ENCODE measurements at regions not wholly inside any gene's neighbourhood (a gene's known extent, or its start where the extent isn't known, plus 50 kb on each side); places are given as distances from the start of the nearest gene placed in this dataset.

DNA sequence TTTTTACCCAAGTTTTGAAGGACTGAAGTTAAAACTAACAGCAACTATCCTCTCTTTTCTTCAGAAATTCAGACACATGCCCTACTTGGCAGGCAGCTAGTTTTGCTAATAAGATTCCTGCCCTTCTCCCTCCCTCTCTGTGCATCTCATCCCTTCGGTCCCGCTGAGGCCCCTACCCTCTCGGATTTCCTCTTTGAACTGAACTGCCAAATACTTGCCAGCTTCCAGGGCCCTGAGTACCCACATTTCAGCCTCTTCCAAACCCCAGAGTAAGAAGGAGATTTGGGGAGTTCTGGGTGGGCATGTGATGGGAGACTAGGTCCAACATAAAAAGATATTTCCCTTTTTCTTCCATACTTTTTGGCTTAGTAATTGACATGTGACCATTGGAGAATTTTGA lies 116.5 kb upstream of the JUN start:
- Histone ChIP-seq H3K36me3 (ENCODE audit: control insufficient read depth in 5 of 5, insufficient read depth in 5 of 5, low read length in 5 of 5) (no peaks in the 10 kb centered on the region), H3K9ac (ENCODE audit: low read length in 5 of 5) (peak overlapping the region in 3 of 5 donors; percentile 19 to 48 (median 42)), H3K27ac (ENCODE audit: low read depth, low read length) (peak overlapping the region; percentile 96), H3K27me3 (ENCODE audit: control insufficient read depth in 5 of 5, insufficient read depth in 4 of 5, low read length in 5 of 5) (no peaks in the 10 kb centered on the region), H3K9me3 (ENCODE audit: control insufficient read depth in 5 of 5, low read length in 5 of 5) (no peaks in the 10 kb centered on the region), H3K4me1 (ENCODE audit: control insufficient read depth in 5 of 5, insufficient read depth in 5 of 5, low read length in 5 of 5) (peaks cover 19 to 70% (median 63%) of the 10 kb centered on the region in 5 donors), H3K4me3 (ENCODE audit: low read depth in 1 of 5, low read length in 5 of 5) (no peak overlapping the region)

DNA sequence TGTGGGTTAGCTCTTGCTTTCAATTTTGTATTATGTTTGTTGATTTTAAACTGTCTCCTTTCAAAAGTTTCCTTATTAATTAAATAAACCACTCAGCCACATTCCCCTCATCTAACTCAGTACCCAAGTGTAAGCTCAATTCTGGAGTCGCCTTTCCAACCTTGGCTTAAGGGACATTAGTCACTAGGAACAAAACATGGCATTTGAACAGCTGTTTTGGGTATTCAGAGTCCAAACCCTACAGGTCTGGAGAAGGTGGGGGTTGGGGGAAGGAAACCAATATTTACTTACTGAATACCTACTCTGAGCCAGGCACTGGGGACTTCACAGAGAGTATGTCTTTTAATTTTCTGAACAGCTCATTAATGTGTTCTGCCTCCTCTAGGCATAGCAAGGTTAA lies 117.2 kb upstream of the JUN start:
- peaks cover 14 to 64% (median 57%) of the 10 kb centered on the region in 5 donors for H3K4me1 ChIP-seq (ENCODE audit: control insufficient read depth in 5 of 5, insufficient read depth in 5 of 5, low read length in 5 of 5)
- no peaks in the 10 kb centered on the region for H3K36me3 ChIP-seq (ENCODE audit: control insufficient read depth in 5 of 5, insufficient read depth in 5 of 5, low read length in 5 of 5)
- peak overlapping the region; percentile 96 for H3K27ac ChIP-seq (ENCODE audit: low read depth, low read length)
- H3K9me3 ChIP-seq (ENCODE audit: control insufficient read depth in 5 of 5, low read length in 5 of 5): no peaks in the 10 kb centered on the region
- no peak overlapping the region for H3K9ac ChIP-seq (ENCODE audit: low read length in 5 of 5)
- no peak overlapping the region for H3K4me3 ChIP-seq (ENCODE audit: low read depth in 1 of 5, low read length in 5 of 5)
- no peaks in the 10 kb centered on the region for H3K27me3 ChIP-seq (ENCODE audit: control insufficient read depth in 5 of 5, insufficient read depth in 4 of 5, low read length in 5 of 5)

DNA sequence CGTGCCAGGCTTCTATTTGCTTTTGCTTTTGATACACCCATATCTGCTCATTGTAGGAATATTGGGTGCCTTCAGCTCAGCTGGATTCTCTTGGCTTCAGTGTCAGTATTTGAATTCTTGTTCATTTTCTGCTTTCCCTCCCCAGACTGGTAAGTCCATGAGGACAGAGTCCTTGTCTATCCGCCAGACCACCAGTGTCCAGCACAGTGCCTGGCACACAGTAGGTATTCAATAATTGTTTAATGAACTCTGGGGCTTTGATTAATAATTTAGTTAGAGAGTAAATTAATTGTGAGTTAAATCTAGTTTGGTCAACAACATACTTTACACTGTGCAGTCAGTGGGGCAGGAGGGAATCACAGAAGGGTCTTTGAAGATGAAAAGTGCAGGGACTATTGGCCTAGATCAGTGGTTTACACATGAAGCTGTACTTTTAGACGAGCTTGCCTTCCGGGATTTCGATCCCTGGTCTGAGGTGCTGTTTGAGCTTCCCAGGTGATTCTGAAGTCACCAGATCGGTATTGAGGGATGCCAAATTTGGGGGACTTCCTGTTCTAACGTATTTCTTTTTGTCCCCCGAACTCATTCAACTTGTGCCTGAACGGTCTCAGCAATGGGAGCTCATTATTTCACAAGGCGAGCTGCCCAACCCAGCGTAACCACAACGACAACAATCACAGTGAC lies 119.1 kb upstream of the JUN start:
- peak overlapping the region; percentile 96 for H3K27ac ChIP-seq (ENCODE audit: low read depth, low read length)
- peak overlapping the region; percentile 55 to 83 (median 70) for H3K4me3 ChIP-seq (ENCODE audit: low read depth in 1 of 5, low read length in 5 of 5)
- H3K36me3 ChIP-seq (ENCODE audit: control insufficient read depth in 5 of 5, insufficient read depth in 5 of 5, low read length in 5 of 5): no peaks in the 10 kb centered on the region
- no peaks in the 10 kb centered on the region for H3K9me3 ChIP-seq (ENCODE audit: control insufficient read depth in 5 of 5, low read length in 5 of 5)
- no peaks in the 10 kb centered on the region for H3K27me3 ChIP-seq (ENCODE audit: control insufficient read depth in 5 of 5, insufficient read depth in 4 of 5, low read length in 5 of 5)
- peaks cover 4 to 45% (median 38%) of the 10 kb centered on the region in 5 donors for H3K4me1 ChIP-seq (ENCODE audit: control insufficient read depth in 5 of 5, insufficient read depth in 5 of 5, low read length in 5 of 5)
- peak overlapping the region; percentile 47 to 97 (median 72) for H3K9ac ChIP-seq (ENCODE audit: low read length in 5 of 5)

GRCh38 chr1:58903514-58904298 lies 119.9 kb upstream of the JUN start:
- Histone ChIP-seq H3K36me3 (ENCODE audit: control insufficient read depth in 5 of 5, insufficient read depth in 5 of 5, low read length in 5 of 5) (no peaks in the 10 kb centered on the region), H3K27me3 (ENCODE audit: control insufficient read depth in 5 of 5, insufficient read depth in 4 of 5, low read length in 5 of 5) (no peaks in the 10 kb centered on the region), H3K4me1 (ENCODE audit: control insufficient read depth in 5 of 5, insufficient read depth in 5 of 5, low read length in 5 of 5) (peaks cover 4 to 39% (median 37%) of the 10 kb centered on the region in 5 donors), H3K9ac (ENCODE audit: low read length in 5 of 5) (peak overlapping the region; percentile 72 to 97 (median 85)), H3K4me3 (ENCODE audit: low read depth in 1 of 5, low read length in 5 of 5) (peak overlapping the region; percentile 55 to 83 (median 70)), H3K9me3 (ENCODE audit: control insufficient read depth in 5 of 5, low read length in 5 of 5) (no peaks in the 10 kb centered on the region), H3K27ac (ENCODE audit: low read depth, low read length) (peak overlapping the region; percentile 96)

- Histone ChIP-seq H3K27me3 (ENCODE audit: control insufficient read depth in 5 of 5, insufficient read depth in 4 of 5, low read length in 5 of 5) (no peaks in the 10 kb centered on the region), H3K9me3 (ENCODE audit: control insufficient read depth in 5 of 5, low read length in 5 of 5) (no peaks in the 10 kb centered on the region), H3K36me3 (ENCODE audit: control insufficient read depth in 5 of 5, insufficient read depth in 5 of 5, low read length in 5 of 5) (no peaks in the 10 kb centered on the region), H3K9ac (ENCODE audit: low read length in 5 of 5) (peak overlapping the region; percentile 70 to 85 (median 79)), H3K4me3 (ENCODE audit: low read depth in 1 of 5, low read length in 5 of 5) (peak overlapping the region; percentile 43 to 70 (median 65)), H3K4me1 (ENCODE audit: control insufficient read depth in 5 of 5, insufficient read depth in 5 of 5, low read length in 5 of 5) (peaks cover 0 to 38% (median 31%) of the 10 kb centered on the region in 5 donors), H3K27ac (ENCODE audit: low read depth, low read length) (peak overlapping the region; percentile 96)
Measured at GRCh38 chr1:58904299-58905125, 120.7 kb upstream of the JUN start.

GRCh38 chr1:58905126-58905490 lies 121.3 kb upstream of the JUN start:
- Histone ChIP-seq H3K9ac (ENCODE audit: low read length in 5 of 5) (no peak overlapping the region), H3K27me3 (ENCODE audit: control insufficient read depth in 5 of 5, insufficient read depth in 4 of 5, low read length in 5 of 5) (no peaks in the 10 kb centered on the region), H3K36me3 (ENCODE audit: control insufficient read depth in 5 of 5, insufficient read depth in 5 of 5, low read length in 5 of 5) (no peaks in the 10 kb centered on the region), H3K4me1 (ENCODE audit: control insufficient read depth in 5 of 5, insufficient read depth in 5 of 5, low read length in 5 of 5) (peaks cover 0 to 34% (median 26%) of the 10 kb centered on the region in 5 donors), H3K4me3 (ENCODE audit: low read depth in 1 of 5, low read length in 5 of 5) (no peak overlapping the region), H3K27ac (ENCODE audit: low read depth, low read length) (no peak overlapping the region), H3K9me3 (ENCODE audit: control insufficient read depth in 5 of 5, low read length in 5 of 5) (no peaks in the 10 kb centered on the region)

GRCh38 chr1:58905628-58906221 lies 121.9 kb upstream of the JUN start:
- Histone ChIP-seq H3K4me1 (ENCODE audit: control insufficient read depth in 5 of 5, insufficient read depth in 5 of 5, low read length in 5 of 5) (peaks cover 0 to 27% (median 20%) of the 10 kb centered on the region in 5 donors), H3K27ac (ENCODE audit: low read depth, low read length) (no peak overlapping the region)

GRCh38 chr1:58907398-58907797 lies 123.6 kb upstream of the JUN start:
- Histone ChIP-seq H3K27ac (ENCODE audit: low read depth, low read length) (no peak overlapping the region), H3K9ac (ENCODE audit: low read length in 5 of 5) (no peak overlapping the region), H3K9me3 (ENCODE audit: control insufficient read depth in 5 of 5, low read length in 5 of 5) (no peaks in the 10 kb centered on the region), H3K27me3 (ENCODE audit: control insufficient read depth in 5 of 5, insufficient read depth in 4 of 5, low read length in 5 of 5) (no peaks in the 10 kb centered on the region), H3K4me3 (ENCODE audit: low read depth in 1 of 5, low read length in 5 of 5) (no peak overlapping the region), H3K4me1 (ENCODE audit: control insufficient read depth in 5 of 5, insufficient read depth in 5 of 5, low read length in 5 of 5) (peaks cover 0 to 30% (median 18%) of the 10 kb centered on the region in 5 donors), H3K36me3 (ENCODE audit: control insufficient read depth in 5 of 5, insufficient read depth in 5 of 5, low read length in 5 of 5) (no peaks in the 10 kb centered on the region)

More at GRCh38 chr1:58905628-58906221, 121.9 kb upstream of the JUN start:
- H3K36me3 ChIP-seq (ENCODE audit: control insufficient read depth in 5 of 5, insufficient read depth in 5 of 5, low read length in 5 of 5): no peaks in the 10 kb centered on the region
- H3K9ac ChIP-seq (ENCODE audit: low read length in 5 of 5): no peak overlapping the region
- H3K27me3 ChIP-seq (ENCODE audit: control insufficient read depth in 5 of 5, insufficient read depth in 4 of 5, low read length in 5 of 5): no peaks in the 10 kb centered on the region
- H3K4me3 ChIP-seq (ENCODE audit: low read depth in 1 of 5, low read length in 5 of 5): no peak overlapping the region
- H3K9me3 ChIP-seq (ENCODE audit: control insufficient read depth in 5 of 5, low read length in 5 of 5): no peaks in the 10 kb centered on the region

DNA sequence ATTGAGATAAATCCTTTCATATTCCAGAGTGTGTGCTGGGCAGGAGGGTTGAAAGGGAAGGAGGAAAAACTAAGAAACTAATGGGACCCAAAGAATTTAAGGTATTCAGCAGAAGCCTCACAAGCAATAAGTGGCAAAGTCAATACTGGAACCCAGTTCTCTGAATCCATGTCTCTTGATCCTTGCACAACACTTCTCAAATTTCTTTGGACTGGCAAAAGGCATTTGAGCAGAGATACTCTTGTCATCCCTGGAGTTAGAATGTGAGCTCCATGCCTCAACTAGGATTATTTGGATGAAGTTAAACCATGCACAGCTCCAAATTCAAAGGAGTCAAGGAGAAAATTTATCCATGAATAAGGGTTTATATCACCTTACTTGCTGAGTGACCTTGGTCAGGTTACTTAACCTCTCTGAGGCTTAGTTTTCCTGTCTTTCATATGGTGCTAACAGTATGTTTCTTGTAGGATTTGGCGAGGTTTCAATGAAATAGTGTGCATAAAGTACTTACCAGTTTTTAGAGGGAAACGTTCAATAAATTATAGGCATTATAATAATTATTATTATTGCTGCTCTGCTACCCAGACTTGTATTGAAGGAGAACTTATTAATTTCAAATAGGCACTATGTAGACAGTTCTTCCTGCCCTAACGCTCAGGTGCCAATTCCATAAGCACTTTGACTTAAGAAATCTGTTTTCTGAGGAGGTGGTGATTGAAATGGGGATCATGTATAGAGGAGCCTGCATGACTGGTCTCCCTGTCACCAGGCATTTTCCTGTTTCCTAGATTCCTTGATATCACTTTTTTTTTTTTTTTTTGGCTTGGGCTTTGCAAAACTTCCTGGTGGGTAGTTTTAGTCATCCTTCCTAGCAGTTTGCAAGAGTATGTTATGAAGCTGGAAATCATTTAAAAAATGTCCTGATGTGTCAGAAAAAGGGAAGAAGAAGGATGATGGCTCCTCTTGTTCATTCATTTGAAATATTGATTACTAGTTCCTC lies 125.0 kb upstream of the JUN start:
- Histone ChIP-seq H3K4me3 (ENCODE audit: low read depth in 1 of 5, low read length in 5 of 5) (no peak overlapping the region), H3K9ac (ENCODE audit: low read length in 5 of 5) (no peak overlapping the region), H3K36me3 (ENCODE audit: control insufficient read depth in 5 of 5, insufficient read depth in 5 of 5, low read length in 5 of 5) (no peaks in the 10 kb centered on the region), H3K27me3 (ENCODE audit: control insufficient read depth in 5 of 5, insufficient read depth in 4 of 5, low read length in 5 of 5) (no peaks in the 10 kb centered on the region), H3K9me3 (ENCODE audit: control insufficient read depth in 5 of 5, low read length in 5 of 5) (no peaks in the 10 kb centered on the region), H3K27ac (ENCODE audit: low read depth, low read length) (no peak overlapping the region), H3K4me1 (ENCODE audit: control insufficient read depth in 5 of 5, insufficient read depth in 5 of 5, low read length in 5 of 5) (peaks cover 0 to 24% (median 11%) of the 10 kb centered on the region in 5 donors)

Measured in subcutaneous abdominal adipose tissue (tissue), 5 donors.